HCT116 (cell line): ENCODE measurements at regions not wholly inside any gene's neighbourhood (a gene's known extent, or its start where the extent isn't known, plus 50 kb on each side); places are given as distances from the start of the nearest gene placed in this dataset.

Experiments used
- CTCF ChIP-seq, 3 experiments: fragments of 200-600 bp in 1 of 3; sonication (generic) in 1 of 3; IDR thresholded peaks in 2 of 3; conservative IDR thresholded peaks in 1 of 3; 2 replicates each; pipeline ENCODE4 v1.5.1; 2012 to 2017; ENCODE audit warnings: low read depth in 2 of 3, low read length in 2 of 3, antibody characterized with exemption in 1 of 3, borderline replicate concordance in 1 of 3, control low read depth in 1 of 3, mild to moderate bottlenecking in 1 of 3, mixed read lengths in 1 of 3, mixed run types in 1 of 3, moderate library complexity in 1 of 3; ENCODE audit not compliant: insufficient read depth in 1 of 3
- EGR1 ChIP-seq: IDR thresholded peaks from 2 replicates; pipeline ENCODE4 v1.6.1; 2012; ENCODE audit warnings: low read depth
- EZH2 ChIP-seq: fragments of 200-600 bp; sonication (generic); IDR thresholded peaks from 2 replicates; pipeline ENCODE4 v1.6.1; 2017; ENCODE audit warnings: antibody characterized with exemption, mixed run types
- JUND ChIP-seq: IDR thresholded peaks from 2 replicates; pipeline ENCODE4 v1.6.1; 2012
- POLR2A ChIP-seq: IDR thresholded peaks from 2 replicates; pipeline ENCODE4 v1.7.0; 2011; ENCODE audit warnings: borderline replicate concordance; ENCODE audit not compliant: insufficient read depth, insufficient read length; ENCODE audit errors: extremely low read depth
- POLR2AphosphoS5 ChIP-seq: IDR thresholded peaks from 2 replicates; pipeline ENCODE4 v1.6.1; 2011; ENCODE audit warnings: mild to moderate bottlenecking, low read depth, low read length, moderate library complexity
- ZNF274 ChIP-seq: fragments of 200-500 bp; sonication (Bioruptor generic); IDR thresholded peaks from 2 replicates; pipeline ENCODE4 v1.6.1; 2014; ENCODE audit warnings: mild to moderate bottlenecking, low read depth, low read length, inconsistent platforms

GRCh38 chr6:51479296-51479695 is 608.1 kb downstream of the PKHD1 start:
- TF ChIP-seq ZNF274 (no peak), CTCF (IDR thresholded peaks at IDR 0.05 in 2 of 3, conservative IDR thresholded peaks at IDR 0.05 in 1 of 3; ENCODE audit: borderline replicate concordance in 1 of 3, insufficient read depth in 1 of 3, low read depth in 2 of 3, low read length in 2 of 3) (no peak), POLR2A (no peak), POLR2AphosphoS5 (no peak), EGR1 (no peak), EZH2 (no peak), JUND (no peak)
